Breast epithelium (tissue), 4 donors: ENCODE measurements at regions not wholly inside any gene's neighbourhood (a gene's known extent, or its start where the extent isn't known, plus 50 kb on each side); places are given as distances from the start of the nearest gene placed in this dataset.

ENCODE experiments used
- DNase-seq, 2 donors: peaks; one replicate each; pipeline ENCODE4 v3.0.0-alpha.2; 2019; ENCODE audit warnings: low spot score in 2 of 2
- H3K27ac ChIP-seq, 2 donors: fragments of 200-600 bp; sonication (generic) in 1 of 2; one replicate each; pipeline ENCODE4 v1.5.1; 2016 to 2019; ENCODE audit warnings: mild to moderate bottlenecking in 1 of 2
- H3K27me3 ChIP-seq, 2 donors: fragments of 200-600 bp; sonication (generic) in 1 of 2; one replicate each; pipeline versions ENCODE4 v1.5.1 to v1.6.0; 2017 to 2019; ENCODE audit warnings: control low read depth in 1 of 2, mild to moderate bottlenecking in 1 of 2
- H3K36me3 ChIP-seq: fragments of 200-600 bp; one replicate; pipeline ENCODE4 v1.5.1; 2019
- H3K4me1 ChIP-seq, 2 donors: fragments of 200-600 bp; sonication (generic); one replicate each; pipeline ENCODE4 v1.5.1; 2016 to 2019; ENCODE audit warnings: control low read depth in 1 of 2
- H3K4me3 ChIP-seq, 3 donors: fragments of 200-600 bp; sonication (generic); 1 replicate in 2 of 3; 2 replicates in 1 of 3; pipeline ENCODE4 v1.5.1; 2016 to 2019; ENCODE audit warnings: mild to moderate bottlenecking in 3 of 3, moderate library complexity in 2 of 3
- H3K9me3 ChIP-seq, 2 donors: fragments of 200-600 bp; sonication (generic) in 1 of 2; one replicate each; pipeline ENCODE4 v1.5.1; 2016 to 2019; ENCODE audit warnings: control low read depth in 1 of 2
- CTCF ChIP-seq, 3 donors: fragments of 450-650 bp; IDR thresholded peaks; one replicate each; pipeline ENCODE4 v1.5.1; 2016 to 2017; ENCODE audit warnings: antibody characterized with exemption in 3 of 3, mild to moderate bottlenecking in 3 of 3, moderate library complexity in 3 of 3
- POLR2A ChIP-seq: fragments of 450-650 bp; IDR thresholded peaks from one replicate; pipeline ENCODE4 v1.6.1; 2016; ENCODE audit warnings: antibody characterized with exemption, mild to moderate bottlenecking, moderate library complexity
- POLR2AphosphoS5 ChIP-seq, 3 donors: sonication (generic); formaldehyde crosslinking; IDR thresholded peaks; one replicate each; pipeline ENCODE4 v1.6.1; 2017; ENCODE audit warnings: antibody characterized with exemption in 3 of 3
- intact Hi-C: fragments of 100-400 bp; cut with DNase I; formaldehyde crosslinking; loops from one replicate; pipeline ENCODE4 v1.15.1; 2023; ENCODE audit warnings: low total_unique reads

- DNase-seq: peak in 1 of 2 donors; percentile 21
- TF ChIP-seq CTCF (IDR thresholded peaks at IDR 0.05) (no peak), POLR2A (no peak), POLR2AphosphoS5 (IDR thresholded peaks at IDR 0.05) (no peak)
- no peaks in the 10 kb centered on the region for H3K4me1 ChIP-seq
- H3K27me3 ChIP-seq: no peaks in the 10 kb centered on the region
- intact Hi-C loops: no loop called here
- no peaks in the 10 kb centered on the region for H3K36me3 ChIP-seq
- no peak overlapping the region for H3K27ac ChIP-seq
- H3K4me3 ChIP-seq: no peak overlapping the region
- peaks cover 0 to 9% of the 10 kb centered on the region in 2 donors for H3K9me3 ChIP-seq
Observed at GRCh38 chr4:151865312-151865711, 104.5 kb upstream of the GATB start.

- Histone ChIP-seq H3K27me3 (no peaks in the 10 kb centered on the region), H3K4me1 (no peaks in the 10 kb centered on the region), H3K4me3 (no peak overlapping the region), H3K36me3 (no peaks in the 10 kb centered on the region), H3K27ac (no peak overlapping the region), H3K9me3 (peaks cover 0 to 9% of the 10 kb centered on the region in 2 donors)
- DNase-seq: no peak
- no peak for TF ChIP-seq POLR2AphosphoS5 (IDR thresholded peaks at IDR 0.05)
- TF ChIP-seq CTCF (IDR thresholded peaks at IDR 0.05): no peak
- TF ChIP-seq POLR2A: no peak
- intact Hi-C loops: no loop called here
Observed at GRCh38 chr4:151864068-151864467, 103.3 kb upstream of the GATB start.

DNA sequence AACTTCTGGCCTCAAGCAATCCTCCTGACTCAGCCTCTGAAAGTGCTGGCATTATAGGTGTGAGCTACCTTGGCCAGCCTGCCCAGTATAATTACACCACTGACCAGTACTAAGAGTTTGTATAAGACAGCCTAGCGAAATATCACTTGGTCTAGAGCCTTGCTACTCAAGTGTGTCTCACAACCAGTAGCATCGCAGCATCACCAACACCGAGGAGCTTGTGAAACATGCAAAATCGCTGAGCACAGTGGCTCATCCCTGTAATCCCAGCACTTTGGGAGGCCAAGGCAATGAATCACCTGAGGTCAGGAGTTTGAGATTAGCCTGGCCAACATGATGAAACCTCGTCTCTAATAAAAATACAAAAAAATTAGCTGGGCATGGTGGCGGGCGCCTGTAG is 102.0 kb upstream of the GATB start:
- DNase-seq: no peak
- H3K4me1 ChIP-seq: no peaks in the 10 kb centered on the region
- no peak overlapping the region for H3K4me3 ChIP-seq
- intact Hi-C loops: no loop called here
- H3K9me3 ChIP-seq: peaks cover 0 to 7% of the 10 kb centered on the region in 2 donors
- H3K27me3 ChIP-seq: no peaks in the 10 kb centered on the region
- H3K36me3 ChIP-seq: no peaks in the 10 kb centered on the region
- no peak for TF ChIP-seq CTCF (IDR thresholded peaks at IDR 0.05)
- no peak for TF ChIP-seq POLR2AphosphoS5 (IDR thresholded peaks at IDR 0.05)
- TF ChIP-seq POLR2A: no peak
- no peak overlapping the region for H3K27ac ChIP-seq

GRCh38 chr4:151860561-151861093 is 99.8 kb upstream of the GATB start:
- Histone ChIP-seq H3K4me1 (no peaks in the 10 kb centered on the region), H3K4me3 (no peak overlapping the region), H3K27ac (no peak overlapping the region), H3K36me3 (no peaks in the 10 kb centered on the region), H3K27me3 (no peaks in the 10 kb centered on the region), H3K9me3 (no peaks in the 10 kb centered on the region)
- intact Hi-C loops: no loop called here
- DNase-seq: no peak
- TF ChIP-seq POLR2A (no peak), POLR2AphosphoS5 (IDR thresholded peaks at IDR 0.05) (no peak), CTCF (IDR thresholded peaks at IDR 0.05) (no peak)

DNA sequence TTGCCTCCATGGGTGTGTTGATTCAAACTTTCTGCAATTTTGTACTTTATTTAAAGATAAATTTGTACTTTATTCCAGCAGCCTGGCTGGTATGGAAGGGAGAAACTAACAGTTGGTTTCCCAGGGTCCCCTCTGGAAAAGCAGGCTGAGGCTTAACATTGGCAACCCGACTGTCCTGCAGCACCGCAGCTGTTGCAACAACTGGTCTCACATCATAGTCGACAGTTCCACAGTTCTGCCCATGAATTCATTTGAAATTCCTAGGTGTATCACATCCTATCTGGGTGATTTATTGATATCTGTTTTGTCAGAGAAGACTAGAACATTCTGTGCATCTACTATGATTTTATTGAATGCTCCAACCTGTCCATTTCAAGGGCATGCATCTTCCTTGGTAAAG is 98.8 kb upstream of the GATB start:
- TF ChIP-seq CTCF (IDR thresholded peaks at IDR 0.05) (no peak), POLR2A (no peak), POLR2AphosphoS5 (IDR thresholded peaks at IDR 0.05) (no peak)
- H3K36me3 ChIP-seq: no peaks in the 10 kb centered on the region
- H3K4me3 ChIP-seq: no peak overlapping the region
- no peaks in the 10 kb centered on the region for H3K27me3 ChIP-seq
- no peak for DNase-seq
- intact Hi-C loops: no loop called here
- H3K9me3 ChIP-seq: no peaks in the 10 kb centered on the region
- H3K4me1 ChIP-seq: no peaks in the 10 kb centered on the region
- H3K27ac ChIP-seq: no peak overlapping the region
